ENCODE measurements at regions not wholly inside any gene's neighbourhood (a gene's known extent, or its start where the extent isn't known, plus 50 kb on each side); places are given as distances from the start of the nearest gene placed in this dataset.

DNA sequence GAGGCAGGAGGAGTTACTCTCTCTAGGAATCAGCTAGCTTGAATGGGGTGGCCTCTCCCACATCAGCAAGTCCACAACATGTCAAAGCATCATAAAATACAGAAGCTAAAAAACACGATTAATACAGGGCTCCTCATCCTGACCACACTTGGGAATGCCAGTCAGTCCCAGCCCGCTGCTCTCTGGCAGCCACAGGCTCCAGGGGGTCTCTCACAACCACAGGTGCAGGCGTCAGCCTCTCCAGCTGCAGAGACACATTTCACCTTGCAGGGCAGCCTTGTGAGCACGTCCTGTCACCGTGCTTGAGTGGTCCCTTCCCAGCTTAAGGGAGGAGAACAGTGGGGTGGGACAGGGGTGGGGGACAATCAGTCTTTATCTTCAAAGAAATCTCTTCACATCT is 137.4 kb upstream of the SH3BP4 start:
- TF ChIP-seq, protein P1, sequence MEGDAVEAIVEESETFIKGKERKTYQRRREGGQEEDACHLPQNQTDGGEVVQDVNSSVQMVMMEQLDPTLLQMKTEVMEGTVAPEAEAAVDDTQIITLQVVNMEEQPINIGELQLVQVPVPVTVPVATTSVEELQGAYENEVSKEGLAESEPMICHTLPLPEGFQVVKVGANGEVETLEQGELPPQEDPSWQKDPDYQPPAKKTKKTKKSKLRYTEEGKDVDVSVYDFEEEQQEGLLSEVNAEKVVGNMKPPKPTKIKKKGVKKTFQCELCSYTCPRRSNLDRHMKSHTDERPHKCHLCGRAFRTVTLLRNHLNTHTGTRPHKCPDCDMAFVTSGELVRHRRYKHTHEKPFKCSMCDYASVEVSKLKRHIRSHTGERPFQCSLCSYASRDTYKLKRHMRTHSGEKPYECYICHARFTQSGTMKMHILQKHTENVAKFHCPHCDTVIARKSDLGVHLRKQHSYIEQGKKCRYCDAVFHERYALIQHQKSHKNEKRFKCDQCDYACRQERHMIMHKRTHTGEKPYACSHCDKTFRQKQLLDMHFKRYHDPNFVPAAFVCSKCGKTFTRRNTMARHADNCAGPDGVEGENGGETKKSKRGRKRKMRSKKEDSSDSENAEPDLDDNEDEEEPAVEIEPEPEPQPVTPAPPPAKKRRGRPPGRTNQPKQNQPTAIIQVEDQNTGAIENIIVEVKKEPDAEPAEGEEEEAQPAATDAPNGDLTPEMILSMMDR (conservative IDR thresholded peaks at IDR 0.05; ENCODE audit: low read depth, low read length) = no peak
- TF ChIP-seq EZH2 (IDR thresholded peaks at IDR 0.05; ENCODE audit: borderline replicate concordance, low read depth, low read length, poor library complexity, severe bottlenecking) = no peak

All from A673 (cell line).